Mucosa of stomach (tissue), 1 donor: ENCODE measurements at regions not wholly inside any gene's neighbourhood (a gene's known extent, or its start where the extent isn't known, plus 50 kb on each side); places are given as distances from the start of the nearest gene placed in this dataset.

ENCODE experiments used
- H3K27me3 ChIP-seq: one replicate; pipeline ENCODE4 v1.7.0; 2013; ENCODE audit warnings: mild to moderate bottlenecking, low read length; ENCODE audit not compliant: control insufficient read depth, insufficient read depth
- H3K36me3 ChIP-seq: one replicate; pipeline ENCODE4 v1.7.0; 2013; ENCODE audit warnings: low read length; ENCODE audit not compliant: control insufficient read depth, insufficient read depth
- H3K4me1 ChIP-seq: one replicate; pipeline ENCODE4 v1.7.0; 2013; ENCODE audit warnings: mild to moderate bottlenecking, low read length; ENCODE audit not compliant: control insufficient read depth, insufficient read depth
- H3K4me3 ChIP-seq: one replicate; pipeline ENCODE4 v1.7.0; 2013; ENCODE audit warnings: low read length
- H3K9ac ChIP-seq: one replicate; pipeline ENCODE4 v1.7.0; 2013; ENCODE audit warnings: mild to moderate bottlenecking, low read length, moderate library complexity
- H3K9me3 ChIP-seq: one replicate; pipeline ENCODE4 v1.7.0; 2013; ENCODE audit warnings: mild to moderate bottlenecking, low read length, moderate library complexity; ENCODE audit not compliant: control insufficient read depth
- donor health status: Pancreatic carcinoma.

DNA sequence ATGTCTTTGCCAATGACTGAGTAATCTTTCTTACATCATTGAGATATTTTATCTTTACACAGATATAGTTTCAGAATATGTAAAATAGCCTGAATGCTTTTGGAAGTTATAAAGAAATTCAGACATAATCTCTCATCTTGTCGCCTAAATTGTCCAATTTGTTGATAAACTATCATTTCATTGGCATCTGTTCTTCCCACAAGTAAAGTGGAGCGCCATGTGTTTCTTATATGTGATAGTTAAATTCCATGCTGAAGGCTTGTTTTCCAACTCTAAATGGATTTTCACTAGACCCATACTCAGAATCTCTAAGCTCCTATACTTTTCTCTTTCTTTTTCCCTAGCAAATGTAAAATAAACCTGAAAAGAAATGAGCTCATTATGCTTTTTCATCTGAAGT, 640.1 kb upstream of the MBL2 start:
- H3K4me3 ChIP-seq = no peak overlapping the region

DNA sequence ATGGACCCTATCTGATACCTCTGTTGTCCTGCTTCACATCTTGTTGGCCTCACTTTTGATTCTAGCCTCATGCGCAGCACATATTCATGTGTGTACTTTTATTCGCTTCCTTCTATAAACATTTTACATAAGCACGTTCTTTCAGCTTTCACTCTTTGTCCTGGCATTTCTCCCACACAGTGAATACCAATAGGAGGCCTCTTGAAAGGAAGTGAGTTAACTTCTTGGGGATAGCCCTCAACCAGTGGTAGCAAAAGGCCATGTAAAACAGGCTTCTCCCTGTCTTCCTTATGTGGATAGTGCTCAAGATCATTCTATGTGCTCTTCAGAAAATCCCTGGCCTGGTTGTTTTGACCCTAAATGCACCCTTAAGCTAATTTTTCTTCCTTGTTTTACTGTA, 633.9 kb upstream of the MBL2 start:
- no peak overlapping the region for H3K9ac ChIP-seq
- no peak overlapping the region for H3K4me3 ChIP-seq
- no peaks in the 10 kb centered on the region for H3K36me3 ChIP-seq
- no peaks in the 10 kb centered on the region for H3K27me3 ChIP-seq
- H3K4me1 ChIP-seq = peaks cover 7% of the 10 kb centered on the region
- H3K9me3 ChIP-seq = no peaks in the 10 kb centered on the region

More for the DNA sequence above, 640.1 kb upstream of the MBL2 start:
- H3K4me1 ChIP-seq = no peaks in the 10 kb centered on the region
- no peaks in the 10 kb centered on the region for H3K9me3 ChIP-seq
- no peak overlapping the region for H3K9ac ChIP-seq
- no peaks in the 10 kb centered on the region for H3K27me3 ChIP-seq
- H3K36me3 ChIP-seq = no peaks in the 10 kb centered on the region

DNA sequence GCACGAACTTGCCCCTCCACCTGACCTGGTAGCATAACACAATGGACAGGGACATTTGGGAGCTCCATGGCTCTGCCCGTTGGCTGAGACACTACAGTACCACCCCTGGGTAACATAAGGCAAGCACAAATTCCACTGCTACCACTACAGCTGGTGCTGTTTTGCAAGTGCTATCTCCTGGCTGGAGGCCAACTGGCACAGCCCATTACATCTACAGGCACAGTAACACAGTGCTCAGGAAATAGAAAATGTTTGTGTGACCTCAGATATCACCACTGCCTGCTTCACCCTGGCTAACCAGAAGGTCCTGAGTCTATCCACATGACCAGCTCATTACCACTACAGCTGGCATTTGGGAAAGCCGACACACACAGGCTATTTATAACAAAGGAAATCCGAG, 631.1 kb upstream of the MBL2 start:
- Histone ChIP-seq H3K27me3 (no peaks in the 10 kb centered on the region), H3K4me1 (peaks cover 7% of the 10 kb centered on the region), H3K9me3 (no peaks in the 10 kb centered on the region), H3K9ac (no peak overlapping the region), H3K36me3 (no peaks in the 10 kb centered on the region), H3K4me3 (no peak overlapping the region)

DNA sequence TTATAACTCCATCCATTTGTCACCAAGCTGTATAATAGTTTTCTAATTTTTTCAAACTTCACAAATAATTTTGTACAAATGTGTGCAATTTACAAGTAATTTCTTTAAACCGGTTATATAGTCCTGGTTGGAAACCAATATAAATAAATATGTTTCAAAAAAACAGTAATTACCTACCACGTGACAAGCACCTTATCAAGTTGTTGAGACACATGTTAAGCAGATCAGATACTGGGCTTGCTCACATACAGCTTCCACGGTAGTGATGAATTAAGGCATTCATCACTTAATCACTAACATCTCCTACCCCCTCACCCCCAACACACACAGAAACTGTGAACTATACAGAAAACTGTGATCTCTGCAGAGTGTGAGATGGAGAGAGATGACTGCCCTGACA, 630.0 kb upstream of the MBL2 start:
- Histone ChIP-seq H3K4me3 (no peak overlapping the region), H3K9me3 (no peaks in the 10 kb centered on the region), H3K27me3 (no peaks in the 10 kb centered on the region), H3K36me3 (no peaks in the 10 kb centered on the region), H3K4me1 (peaks cover 7% of the 10 kb centered on the region), H3K9ac (no peak overlapping the region)

DNA sequence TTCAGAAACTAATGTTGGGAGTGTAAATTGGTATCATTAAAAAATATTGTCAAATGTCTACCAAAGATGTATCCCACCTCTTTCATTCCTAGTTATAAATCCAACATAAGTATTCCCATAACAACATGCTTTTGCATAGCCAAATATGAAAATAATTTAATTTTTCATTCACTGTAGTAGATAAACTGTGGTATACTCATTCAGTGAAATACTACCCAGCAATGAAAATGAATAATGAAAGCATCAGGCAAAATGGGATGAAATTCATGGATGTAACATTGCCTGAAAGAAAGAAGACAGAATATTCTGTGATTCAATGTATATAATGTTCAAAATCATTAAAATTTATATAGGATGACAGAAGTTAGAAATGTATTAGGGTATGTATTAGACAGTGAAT, 629.0 kb upstream of the MBL2 start:
- no peaks in the 10 kb centered on the region for H3K27me3 ChIP-seq
- H3K9me3 ChIP-seq = no peaks in the 10 kb centered on the region
- no peak overlapping the region for H3K9ac ChIP-seq
- peaks cover 7% of the 10 kb centered on the region for H3K4me1 ChIP-seq
- H3K36me3 ChIP-seq = no peaks in the 10 kb centered on the region
- no peak overlapping the region for H3K4me3 ChIP-seq

DNA sequence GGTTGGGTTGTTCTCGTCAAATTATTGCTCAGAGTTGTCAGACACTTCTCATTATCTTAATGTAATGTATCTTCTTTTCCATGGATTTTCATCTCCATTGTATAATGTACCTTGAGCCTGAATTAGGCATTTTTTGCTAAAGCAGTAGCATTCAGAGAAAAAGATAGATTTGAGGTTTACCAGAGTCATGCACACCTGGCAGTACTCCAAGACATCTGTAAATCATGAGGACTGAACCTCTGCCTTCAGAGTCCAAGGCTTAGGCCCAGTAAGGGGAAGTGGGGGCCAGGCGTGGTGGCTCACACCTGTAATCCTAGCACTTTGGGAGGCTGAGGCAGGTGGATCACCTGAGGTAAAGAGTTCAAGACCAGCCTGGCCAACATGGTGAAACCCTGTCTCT, 624.3 kb upstream of the MBL2 start:
- Histone ChIP-seq H3K27me3 (no peaks in the 10 kb centered on the region), H3K4me1 (no peaks in the 10 kb centered on the region), H3K4me3 (no peak overlapping the region), H3K9me3 (peaks cover 8% of the 10 kb centered on the region), H3K36me3 (no peaks in the 10 kb centered on the region), H3K9ac (no peak overlapping the region)

DNA sequence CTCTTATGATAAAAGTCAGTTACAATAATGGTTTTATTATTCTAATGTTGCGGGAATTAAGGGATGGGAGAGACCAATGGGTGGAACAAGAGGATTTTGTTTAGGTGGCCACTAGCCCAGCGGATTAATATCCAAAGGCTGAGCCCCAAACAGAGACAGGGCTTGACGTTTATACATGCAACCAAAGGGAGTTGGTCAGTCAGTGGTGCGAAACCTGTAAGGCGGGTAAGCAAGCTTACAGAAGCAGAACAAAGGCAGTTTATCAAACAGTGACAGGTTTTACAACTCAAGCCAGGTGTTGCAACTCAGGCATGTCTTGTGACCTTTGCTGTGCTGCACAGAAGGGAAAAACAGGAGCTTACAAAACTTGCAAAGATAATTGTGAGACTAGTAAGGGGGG, 622.9 kb upstream of the MBL2 start:
- Histone ChIP-seq H3K27me3 (no peaks in the 10 kb centered on the region), H3K36me3 (no peaks in the 10 kb centered on the region), H3K9me3 (peaks cover 8% of the 10 kb centered on the region), H3K4me3 (no peak overlapping the region), H3K9ac (no peak overlapping the region), H3K4me1 (no peaks in the 10 kb centered on the region)

DNA sequence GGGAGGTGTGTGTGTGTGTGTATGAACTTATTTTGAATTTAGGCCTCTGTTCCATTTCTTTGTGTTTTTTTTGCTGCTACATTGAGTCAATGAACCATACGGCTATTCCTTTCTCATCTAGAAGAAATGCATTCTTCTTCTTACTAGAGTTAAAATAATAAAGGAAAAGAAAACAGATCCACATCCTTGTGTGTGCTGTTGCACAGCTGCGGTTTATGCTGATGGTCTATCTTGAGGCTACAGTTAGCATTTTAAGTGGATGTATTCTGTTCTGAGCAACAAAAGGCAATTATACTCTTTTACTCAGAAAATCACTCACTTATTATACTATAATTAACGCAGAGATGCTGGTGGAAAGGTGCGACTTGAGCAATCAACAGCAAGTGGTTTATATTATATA, 615.0 kb upstream of the MBL2 start:
- no peaks in the 10 kb centered on the region for H3K27me3 ChIP-seq
- H3K9ac ChIP-seq = no peak overlapping the region
- H3K36me3 ChIP-seq = no peaks in the 10 kb centered on the region
- H3K4me3 ChIP-seq = no peak overlapping the region
- no peaks in the 10 kb centered on the region for H3K4me1 ChIP-seq
- H3K9me3 ChIP-seq = no peaks in the 10 kb centered on the region

DNA sequence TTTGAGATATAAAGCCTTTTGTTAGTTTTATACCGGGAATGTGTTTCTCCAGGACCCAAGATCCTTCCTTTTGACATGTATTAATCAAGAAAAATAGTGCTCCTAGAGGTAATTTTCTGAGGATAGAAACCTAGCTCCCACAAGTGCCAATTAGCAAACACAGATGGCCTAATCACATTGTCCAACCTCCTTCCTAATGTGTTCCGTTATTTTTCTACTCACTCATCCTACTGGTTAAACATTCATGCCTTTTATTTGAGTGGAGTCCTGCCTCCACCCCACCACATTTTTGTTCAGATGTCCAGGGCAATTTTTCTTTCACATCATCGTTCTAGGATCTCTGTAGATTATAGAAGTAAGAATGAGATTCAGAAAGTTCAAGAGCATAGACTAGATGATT, 610.0 kb upstream of the MBL2 start:
- Histone ChIP-seq H3K27me3 (no peaks in the 10 kb centered on the region), H3K4me1 (no peaks in the 10 kb centered on the region)

DNA sequence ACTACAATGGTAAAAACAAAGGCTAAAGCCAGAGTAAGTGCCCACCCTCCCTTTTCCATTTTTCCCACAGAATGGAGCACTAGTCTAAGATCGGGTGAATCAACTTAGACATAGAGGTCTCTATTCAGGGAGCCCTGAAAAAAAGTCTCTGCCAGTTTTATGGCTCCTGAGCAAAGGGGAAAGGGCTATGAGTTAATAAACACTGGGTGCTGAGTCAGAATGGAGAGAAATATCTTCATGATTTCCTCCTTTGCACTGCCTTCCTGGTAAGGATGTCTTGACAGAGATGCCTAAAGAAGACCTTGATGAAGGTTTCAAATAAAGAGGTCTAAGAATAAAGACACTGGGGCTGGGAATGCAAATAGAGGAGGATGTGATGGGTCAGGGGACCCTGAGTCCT, 607.4 kb upstream of the MBL2 start:
- Histone ChIP-seq H3K4me3 (no peak overlapping the region), H3K9me3 (no peaks in the 10 kb centered on the region), H3K36me3 (no peaks in the 10 kb centered on the region), H3K4me1 (no peaks in the 10 kb centered on the region), H3K27me3 (no peaks in the 10 kb centered on the region), H3K9ac (no peak overlapping the region)

More for the DNA sequence above, 610.0 kb upstream of the MBL2 start:
- H3K9ac ChIP-seq = no peak overlapping the region
- H3K36me3 ChIP-seq = no peaks in the 10 kb centered on the region
- H3K9me3 ChIP-seq = no peaks in the 10 kb centered on the region
- H3K4me3 ChIP-seq = no peak overlapping the region

DNA sequence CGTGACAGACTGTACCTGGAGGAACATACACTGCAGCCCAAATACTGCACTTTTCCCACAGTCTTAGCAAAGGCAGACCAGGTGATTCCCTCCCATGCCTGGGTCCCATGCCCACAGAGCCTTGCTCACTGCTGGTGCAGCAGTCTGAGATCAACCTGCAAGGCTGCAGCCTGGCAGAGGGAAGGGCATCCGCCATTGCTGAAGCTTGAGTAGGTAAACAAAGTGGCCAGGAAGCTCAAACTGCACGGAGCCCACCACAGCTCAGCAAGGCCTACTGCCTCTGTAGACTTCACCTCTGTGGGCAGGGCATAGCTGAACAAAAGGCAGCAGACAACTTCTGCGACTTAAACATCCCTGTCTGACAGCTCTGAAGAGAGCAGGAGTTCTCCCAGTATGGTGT, 597.8 kb upstream of the MBL2 start:
- no peaks in the 10 kb centered on the region for H3K9me3 ChIP-seq
- no peaks in the 10 kb centered on the region for H3K27me3 ChIP-seq
- no peaks in the 10 kb centered on the region for H3K36me3 ChIP-seq

DNA sequence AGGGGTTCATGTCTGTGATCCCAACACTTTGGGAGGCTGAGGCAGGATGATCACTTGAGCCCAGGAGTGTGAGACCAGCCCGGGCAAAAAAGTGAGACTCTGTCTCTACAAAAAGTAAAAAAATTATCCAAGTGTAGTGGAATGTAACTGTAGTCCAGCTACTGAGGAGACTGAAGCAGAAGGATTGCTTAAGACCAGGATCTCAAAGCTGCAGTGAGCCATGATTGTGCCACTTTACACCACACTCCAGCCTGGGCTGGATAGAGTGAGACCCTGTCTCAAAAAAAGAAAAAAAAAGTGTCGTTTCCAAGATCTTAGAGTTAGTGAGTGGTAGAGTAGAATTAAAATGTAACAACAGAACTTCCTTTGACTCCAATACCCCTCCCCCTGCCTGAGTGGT, 589.4 kb upstream of the MBL2 start:
- no peaks in the 10 kb centered on the region for H3K27me3 ChIP-seq
- H3K4me3 ChIP-seq = no peak overlapping the region
- H3K4me1 ChIP-seq = no peaks in the 10 kb centered on the region
- H3K9ac ChIP-seq = no peak overlapping the region
- H3K9me3 ChIP-seq = no peaks in the 10 kb centered on the region
- no peaks in the 10 kb centered on the region for H3K36me3 ChIP-seq

More for the DNA sequence above, 597.8 kb upstream of the MBL2 start:
- no peak overlapping the region for H3K4me3 ChIP-seq
- no peaks in the 10 kb centered on the region for H3K4me1 ChIP-seq
- H3K9ac ChIP-seq = no peak overlapping the region

DNA sequence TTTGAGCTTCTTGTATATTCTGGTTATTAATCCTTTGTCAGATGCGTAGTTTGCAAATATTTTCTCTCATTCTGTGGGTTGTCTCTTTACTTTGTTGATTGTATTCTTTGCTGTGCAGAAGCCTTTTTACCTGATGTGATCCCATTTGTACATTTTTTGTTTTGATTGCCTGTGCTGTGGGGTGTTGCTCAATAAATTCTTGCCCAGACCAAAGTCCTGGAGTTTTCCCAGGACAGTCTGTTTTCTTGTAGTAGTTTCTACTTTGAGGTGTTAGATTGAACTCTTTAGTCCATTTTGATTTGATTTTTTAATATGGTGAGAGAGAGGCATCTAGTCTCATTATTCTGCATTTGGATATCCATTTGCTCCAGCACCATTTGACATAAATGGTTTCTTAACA, 588.7 kb upstream of the MBL2 start:
- no peak overlapping the region for H3K4me3 ChIP-seq
- H3K27me3 ChIP-seq = no peaks in the 10 kb centered on the region
- no peak overlapping the region for H3K9ac ChIP-seq
- no peaks in the 10 kb centered on the region for H3K36me3 ChIP-seq
- no peaks in the 10 kb centered on the region for H3K4me1 ChIP-seq
- H3K9me3 ChIP-seq = no peaks in the 10 kb centered on the region
